ENCODE measurements at regions not wholly inside any gene's neighbourhood (a gene's known extent, or its start where the extent isn't known, plus 50 kb on each side); places are given as distances from the start of the nearest gene placed in this dataset.
A peak's percentile ranks its signal among the peaks of the same experiment; 100 is the strongest.
"Not testable (repeated sequence)": the region's sequence is repeated elsewhere in the genome, so short reads cannot be mapped to it uniquely, and the experiment has no call there.

DNA sequence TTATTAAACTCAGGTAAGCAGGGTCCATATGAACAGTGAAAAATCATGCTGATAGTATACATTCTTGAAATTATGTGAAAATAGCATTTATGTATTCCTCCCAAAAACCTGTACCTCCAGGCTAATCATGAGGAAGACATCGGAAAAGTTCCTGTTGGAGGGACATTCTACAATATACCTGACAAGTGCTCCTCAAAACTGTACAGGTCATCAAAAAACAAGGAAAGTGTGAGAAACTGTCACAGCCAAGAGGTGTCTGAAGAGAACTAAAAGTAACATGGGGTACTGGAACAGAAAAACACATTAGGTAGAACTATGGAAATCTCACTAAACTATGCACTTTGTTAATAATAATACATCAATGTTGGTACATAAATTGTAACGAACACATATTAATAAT lies 326.7 kb downstream of the CRPPA start:
- no peak for DNase-seq (ENCODE audit: low spot score)

DNA sequence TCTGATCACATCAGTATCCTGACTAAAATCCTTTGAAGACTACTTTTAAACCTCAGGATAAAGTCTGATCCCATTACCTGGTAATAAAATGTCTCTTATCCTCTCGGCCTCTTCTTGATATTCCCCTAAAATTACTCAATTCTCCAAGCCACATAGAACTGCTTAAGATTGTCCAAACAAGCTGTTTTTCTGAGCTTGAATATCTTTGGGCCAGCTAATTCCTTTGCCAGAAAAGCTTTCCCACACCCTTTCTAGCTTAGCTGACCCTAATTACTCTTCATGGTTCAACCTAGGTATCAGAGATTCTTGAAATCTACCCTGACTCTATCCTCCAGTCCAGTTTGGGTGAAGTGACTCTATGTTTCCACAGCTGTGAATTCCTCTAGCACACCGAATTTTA lies 328.6 kb downstream of the CRPPA start:
- DNase-seq (ENCODE audit: low spot score) = no peak

DNA sequence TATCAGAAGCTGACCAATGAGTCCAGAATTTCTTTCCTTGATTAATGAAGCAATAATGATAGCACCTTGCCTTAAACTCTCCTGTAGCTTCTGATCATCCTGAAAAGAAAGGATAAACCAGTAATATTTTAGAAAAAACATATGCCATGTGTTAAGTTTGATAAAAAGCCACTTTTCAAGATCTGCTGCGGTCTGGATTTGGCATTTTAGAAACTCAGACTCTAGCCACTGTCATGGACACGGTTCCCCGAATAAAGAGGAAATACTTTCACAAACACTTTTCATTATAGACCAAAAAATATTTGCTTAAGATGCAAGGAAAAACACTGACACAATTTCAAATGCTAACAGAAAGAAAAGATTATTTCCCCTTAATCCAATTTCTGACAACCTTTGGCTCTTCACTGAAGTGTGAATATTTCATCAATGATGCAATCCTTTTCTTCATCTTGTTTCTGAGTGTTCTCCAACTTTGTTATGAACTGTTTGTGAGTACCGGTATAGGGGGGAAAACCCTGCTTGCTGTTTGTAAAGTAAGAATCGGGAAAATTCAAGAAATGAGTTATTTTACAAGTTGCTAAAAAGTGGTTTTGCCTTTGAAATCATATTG lies 329.5 kb downstream of the CRPPA start:
- no peak for DNase-seq (ENCODE audit: low spot score)

DNA sequence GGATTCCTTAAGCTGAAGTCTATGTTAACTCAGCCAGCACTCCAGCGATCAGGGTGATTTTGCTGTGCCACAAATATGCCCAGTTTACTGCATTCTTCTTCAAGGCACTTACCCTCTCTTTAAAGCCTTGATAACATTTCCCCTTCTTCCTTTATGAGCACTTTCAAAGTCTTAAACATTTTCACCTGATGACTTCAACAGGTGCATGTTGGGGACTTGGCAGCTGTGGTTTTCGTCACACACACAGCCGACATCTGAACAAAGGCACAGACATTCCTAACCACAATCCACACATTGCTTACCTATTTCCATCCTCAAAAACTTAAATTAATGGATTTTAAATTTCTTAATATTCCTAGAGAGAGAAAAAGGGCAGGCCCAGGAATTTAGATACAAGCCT lies 331.5 kb downstream of the CRPPA start:
- DNase-seq (ENCODE audit: low spot score) = no peak

DNA sequence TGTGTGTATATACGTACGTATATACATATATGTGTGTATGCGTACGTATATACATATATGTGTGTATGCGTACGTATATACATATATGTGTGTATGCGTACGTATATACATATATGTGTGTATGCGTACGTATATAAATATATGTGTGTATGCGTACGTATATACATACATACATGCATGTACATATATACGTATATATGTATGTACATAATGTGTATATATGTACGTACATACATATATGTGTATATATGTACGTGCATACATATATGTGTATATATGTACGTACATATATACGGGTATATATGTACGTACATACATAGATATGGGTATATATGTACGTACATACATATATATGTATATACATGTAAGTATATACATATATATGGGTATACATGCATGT lies 332.1 kb downstream of the CRPPA start:
- DNase-seq (ENCODE audit: low spot score) = no peak

DNA sequence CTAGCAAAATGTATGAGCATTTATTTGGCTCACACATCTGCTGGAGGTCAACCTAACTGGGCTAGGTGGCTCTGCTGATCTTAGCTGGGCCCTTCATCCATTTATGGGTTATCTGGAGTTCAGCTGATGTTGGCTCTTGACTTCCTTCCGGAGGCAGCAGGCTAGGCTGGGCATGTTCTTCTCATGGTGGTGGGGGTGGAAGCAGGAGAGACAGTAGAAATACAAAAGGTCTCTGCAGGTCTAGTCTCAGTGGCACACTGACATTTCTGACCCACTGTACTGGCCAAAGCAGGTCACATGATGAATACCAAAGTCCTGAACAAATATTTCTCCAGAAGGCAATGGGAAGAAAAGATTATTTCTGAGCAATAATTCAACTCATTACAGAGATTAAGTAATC lies 334.6 kb downstream of the CRPPA start:
- no peak for DNase-seq (ENCODE audit: low spot score)

DNA sequence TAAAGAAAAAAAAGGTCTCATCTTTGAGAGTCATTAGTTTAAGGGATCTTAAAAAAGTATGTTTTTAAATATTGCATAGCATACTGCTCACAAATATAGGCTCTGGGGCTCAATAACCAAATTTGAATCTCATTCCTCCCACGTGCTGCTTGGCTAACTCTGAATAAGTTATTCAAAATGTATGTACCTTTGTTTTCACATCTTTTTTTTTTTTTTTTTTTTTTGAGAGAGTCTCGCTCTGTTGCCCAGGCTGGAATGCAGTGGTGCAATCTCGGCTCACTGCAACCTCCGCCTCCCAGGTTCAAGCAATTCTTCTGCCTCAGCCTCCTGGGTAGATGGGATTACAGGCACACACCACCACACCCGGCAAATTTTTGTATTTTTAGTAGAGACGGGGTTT lies 335.6 kb downstream of the CRPPA start:
- not testable (repeated sequence) for DNase-seq (ENCODE audit: low spot score)

DNA sequence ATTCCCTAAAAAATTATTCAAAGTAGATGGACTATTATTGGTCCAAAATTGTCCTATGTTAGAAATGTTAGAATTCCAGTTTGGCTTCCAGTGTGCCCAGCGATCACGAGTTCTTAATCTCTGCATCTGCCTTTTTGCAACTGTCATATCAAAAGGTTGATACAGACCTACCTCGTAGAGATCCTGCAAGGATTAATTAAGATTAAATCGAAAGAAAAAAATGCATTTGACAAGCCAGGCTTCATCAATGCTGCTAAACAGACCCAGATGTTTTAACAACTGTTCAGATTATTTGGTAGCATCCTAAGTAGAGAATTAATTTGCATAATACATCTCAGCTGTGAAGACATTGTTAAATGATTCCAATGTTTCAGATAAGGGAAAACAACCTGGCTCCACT lies 336.5 kb downstream of the CRPPA start:
- DNase-seq (ENCODE audit: low spot score) = no peak

DNA sequence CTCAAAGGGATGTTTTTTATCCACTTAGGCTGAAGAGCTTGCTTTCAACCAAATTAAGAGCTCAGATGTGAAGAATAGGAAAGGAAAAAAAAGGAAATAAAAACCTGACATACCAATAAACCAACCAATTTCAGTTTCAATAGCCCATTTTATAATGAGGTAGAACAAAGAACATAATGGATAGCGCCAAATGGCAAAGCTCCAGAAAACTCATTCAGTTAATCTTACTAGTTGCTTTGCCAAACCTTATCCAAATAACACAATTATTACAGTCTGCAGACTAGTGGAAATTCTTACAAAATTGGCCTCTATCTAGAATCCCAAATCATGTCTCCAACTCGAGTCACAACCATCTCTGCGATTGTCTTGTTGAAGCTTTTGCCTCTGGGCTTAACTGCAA lies 337.0 kb downstream of the CRPPA start:
- no peak for DNase-seq (ENCODE audit: low spot score)

DNA sequence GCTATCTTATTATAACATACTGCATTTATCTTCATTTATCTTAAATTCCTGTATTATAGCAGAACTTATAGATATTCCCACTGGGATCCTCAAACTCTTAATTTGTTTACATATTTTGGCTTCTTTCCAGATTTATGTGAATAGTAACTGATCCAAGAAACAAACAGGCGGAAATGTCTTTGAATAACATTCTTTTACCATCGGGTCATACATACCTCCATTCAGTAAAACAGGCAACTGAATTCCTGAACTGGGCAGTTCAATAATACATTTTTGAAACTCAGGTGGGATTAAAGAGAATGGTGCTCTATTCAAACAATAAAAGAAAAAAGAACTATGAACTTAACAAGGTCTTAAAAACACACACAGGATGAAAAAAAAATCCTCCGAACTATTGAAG lies 337.4 kb downstream of the CRPPA start:
- DNase-seq (ENCODE audit: low spot score) = peak; percentile 86

DNA sequence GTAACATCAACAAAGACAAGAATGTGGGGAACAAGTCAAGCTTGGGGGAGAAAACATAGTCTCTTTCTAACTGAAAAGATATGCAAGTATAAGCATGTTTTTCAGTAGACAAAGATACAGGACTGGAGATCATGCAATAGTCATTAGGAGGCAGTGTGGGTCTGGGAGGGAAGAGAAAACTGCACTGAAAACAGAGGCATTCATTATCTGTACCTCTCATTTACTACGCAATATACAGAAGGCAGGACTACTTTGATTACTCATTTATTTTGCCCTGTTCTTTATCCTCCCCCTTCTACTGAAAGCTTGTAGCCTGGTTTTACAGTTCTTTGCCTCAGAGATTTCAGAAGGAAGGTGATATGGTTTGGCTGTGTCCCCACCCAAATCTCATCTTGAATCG lies 341.2 kb downstream of the CRPPA start:
- no peak for DNase-seq (ENCODE audit: low spot score)

DNA sequence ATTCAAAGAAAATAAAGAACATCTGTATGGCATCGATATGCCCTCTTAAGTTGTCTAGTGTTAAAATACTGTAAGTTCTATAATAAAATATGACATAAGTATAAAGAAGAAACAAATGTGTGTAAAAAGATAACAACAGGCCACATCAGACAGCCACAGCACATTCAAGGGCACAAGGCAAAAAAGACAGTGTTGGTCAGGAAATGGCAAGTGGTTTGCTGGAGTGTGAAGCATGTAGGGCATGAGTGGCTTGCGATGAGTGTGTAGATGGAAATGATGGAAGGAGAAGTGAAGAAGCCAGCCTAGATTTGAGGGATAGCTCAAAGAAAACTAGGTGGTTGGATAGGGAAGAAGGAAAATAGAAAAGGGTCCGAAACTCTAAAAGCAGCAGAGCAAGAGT lies 341.6 kb downstream of the CRPPA start:
- DNase-seq (ENCODE audit: low spot score) = no peak

DNA sequence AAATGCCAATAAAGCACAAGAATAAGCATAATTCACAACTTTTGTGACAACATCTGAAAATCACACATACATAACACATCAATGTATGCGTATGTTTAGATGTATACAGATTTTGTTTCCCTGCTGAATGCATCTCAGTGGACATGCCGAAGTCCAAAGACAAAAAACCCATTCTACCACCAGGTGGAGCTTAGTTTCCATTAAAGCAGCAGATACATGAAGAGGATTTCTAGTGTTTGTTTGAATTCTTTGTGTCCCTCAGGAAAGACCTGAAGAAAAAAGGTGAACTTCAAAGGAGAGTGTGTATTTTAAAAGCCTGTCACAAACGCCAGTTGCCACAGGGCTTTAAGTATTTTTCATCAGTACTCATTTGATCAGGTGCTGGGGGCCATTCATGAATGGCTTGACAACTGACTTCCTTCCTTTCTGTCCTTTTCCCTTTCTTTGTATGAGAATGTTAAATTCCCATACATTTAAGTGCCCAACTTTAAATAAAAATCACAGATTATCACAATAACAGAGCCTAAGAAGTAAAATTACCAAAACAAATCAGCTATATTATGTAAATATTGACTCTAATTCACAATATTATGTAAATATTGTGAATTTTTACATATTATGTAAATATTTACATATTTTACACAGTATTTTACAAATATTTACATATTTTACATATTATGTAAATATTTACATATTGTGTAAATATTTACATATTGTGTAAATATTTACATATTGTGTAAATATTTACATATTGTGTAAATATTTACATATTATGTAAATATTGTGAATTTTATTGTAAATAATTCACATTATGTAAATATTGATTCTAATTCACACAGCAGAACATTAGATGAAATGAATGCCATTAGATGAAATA lies 343.0 kb downstream of the CRPPA start:
- DNase-seq (ENCODE audit: low spot score) = peak; percentile 90

DNA sequence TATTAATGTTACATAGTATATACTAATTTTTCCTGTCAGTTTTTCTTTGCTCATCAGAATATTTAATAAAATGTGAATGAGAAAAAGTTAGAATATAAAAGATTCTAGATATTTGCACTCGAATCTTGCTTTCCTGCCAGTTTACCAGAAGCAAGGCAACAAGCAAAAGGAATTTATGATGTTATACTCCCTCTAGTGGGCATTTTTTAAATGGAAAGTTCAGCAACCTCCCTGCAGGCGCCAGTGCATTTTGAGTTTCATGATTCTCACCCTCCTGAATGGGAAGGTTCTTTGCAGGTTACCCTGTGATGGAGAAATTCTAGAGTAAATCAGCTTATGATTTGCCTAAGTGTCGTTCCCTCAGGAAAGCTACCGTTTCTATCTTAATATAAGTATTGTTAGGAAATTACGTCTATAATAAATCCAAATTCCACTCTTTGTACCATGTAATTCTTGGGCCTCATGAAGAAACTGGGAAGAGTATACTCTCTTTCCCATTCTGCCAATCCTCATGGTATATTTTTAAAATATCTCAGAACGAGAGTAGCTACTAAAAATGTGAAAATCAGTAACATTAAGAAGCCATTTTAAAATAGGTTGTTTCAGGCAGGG lies 350.0 kb downstream of the CRPPA start:
- DNase-seq (ENCODE audit: low spot score) = peak; percentile 80

DNA sequence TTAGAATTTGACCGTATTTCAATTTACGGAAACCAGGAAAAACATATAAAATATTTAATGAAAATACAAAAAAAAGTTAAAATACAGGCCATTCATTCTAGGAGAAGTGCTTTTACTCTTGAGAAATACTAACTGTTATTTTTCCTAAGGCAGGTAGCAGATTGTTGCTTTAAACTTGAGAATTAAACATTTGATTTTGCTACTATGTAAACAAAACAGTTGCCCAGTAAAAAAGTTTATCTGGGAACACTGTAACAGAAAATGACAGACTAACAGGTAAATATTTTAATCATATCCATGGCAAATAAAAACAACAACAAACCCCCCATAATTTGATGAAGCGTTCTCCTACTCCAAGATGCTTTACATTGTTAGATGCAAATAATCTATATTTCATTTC lies 350.5 kb downstream of the CRPPA start:
- DNase-seq (ENCODE audit: low spot score) = no peak

DNA sequence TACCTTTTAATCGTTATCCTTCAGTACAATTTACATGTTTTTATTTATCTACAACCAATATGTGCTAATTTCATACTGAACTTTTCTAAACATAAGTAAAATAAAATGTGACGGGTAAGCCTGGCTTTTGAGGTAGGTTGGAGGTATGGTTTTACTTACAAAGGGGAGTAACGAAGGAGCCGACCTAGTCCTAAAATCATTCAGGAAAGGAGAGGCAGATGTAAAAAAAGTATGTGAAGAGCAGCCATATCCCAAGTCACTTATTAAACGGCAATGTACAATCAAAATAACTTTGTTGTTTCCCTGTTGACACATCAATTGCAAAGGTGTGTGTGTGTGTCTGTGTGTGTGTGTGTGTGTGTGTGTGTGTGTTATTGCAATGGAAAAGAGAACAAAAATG lies 351.3 kb downstream of the CRPPA start:
- no peak for DNase-seq (ENCODE audit: low spot score)

DNA sequence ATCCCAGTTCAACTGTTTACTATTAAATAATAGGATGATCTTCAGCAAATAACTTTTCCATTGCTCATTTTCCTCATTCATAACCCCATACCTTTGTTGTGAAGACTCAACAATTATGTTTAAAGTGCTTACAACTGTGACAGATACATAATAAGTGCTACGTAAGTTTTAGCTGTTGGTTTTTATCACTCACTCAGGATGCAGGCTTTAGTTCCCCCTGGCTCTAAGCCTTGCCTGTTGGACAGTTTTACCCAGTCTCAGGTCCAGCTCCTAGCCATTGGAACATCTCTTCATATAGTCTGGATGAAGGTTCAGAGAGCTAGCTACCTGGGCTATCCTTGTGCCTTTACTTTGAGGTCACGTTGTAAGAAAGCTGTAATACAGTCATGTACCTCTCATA lies 353.2 kb downstream of the CRPPA start:
- DNase-seq (ENCODE audit: low spot score) = no peak

DNA sequence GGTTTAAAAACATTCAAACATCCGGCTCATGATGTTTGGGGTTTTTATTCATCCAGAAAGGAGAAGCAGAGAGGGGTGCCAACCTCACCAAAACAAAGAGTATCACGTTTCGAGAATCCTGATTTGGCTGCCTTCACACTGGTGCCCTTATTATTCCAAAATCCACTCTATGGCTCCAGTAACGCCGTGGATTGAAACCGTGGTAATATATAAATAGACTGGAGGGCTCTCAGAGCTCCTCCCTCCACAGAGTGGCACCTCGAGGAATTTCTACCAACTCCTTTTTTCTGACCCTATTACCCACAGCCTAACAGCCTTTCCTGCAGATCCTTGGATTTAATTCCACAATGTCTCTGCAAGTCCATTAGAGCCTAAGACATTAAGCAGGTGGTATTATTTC lies 353.6 kb downstream of the CRPPA start:
- DNase-seq (ENCODE audit: low spot score) = no peak

DNA sequence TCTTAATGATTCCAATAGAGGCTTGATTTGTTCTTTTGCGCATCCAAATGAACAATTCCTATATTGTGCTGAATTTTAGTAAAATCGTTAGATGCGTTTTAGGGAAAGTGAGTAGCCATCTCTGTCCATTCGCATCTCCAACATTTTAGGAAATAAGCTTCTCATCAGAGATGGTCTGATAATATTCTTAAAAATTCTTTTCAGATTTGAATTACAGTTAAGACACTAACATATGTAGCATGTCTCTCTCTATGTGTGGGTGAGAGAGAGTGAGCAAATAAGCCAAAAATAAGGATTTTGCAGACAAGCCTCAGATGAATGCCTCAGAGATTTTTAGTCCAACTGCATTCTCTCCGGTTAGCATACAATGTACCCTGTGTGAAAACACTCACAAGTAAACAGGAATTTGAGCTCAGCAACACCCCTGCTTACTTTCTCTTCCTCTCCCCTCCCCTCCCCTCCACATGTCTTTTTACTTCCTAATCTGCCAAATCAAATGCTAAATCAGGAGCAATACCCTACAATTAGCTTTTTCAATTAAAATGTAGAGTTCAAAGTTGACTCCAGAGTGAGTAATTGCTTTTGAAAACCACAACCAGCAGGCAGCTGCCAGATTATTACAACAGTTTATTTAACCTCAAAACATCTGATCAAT lies 354.4 kb downstream of the CRPPA start:
- no peak for DNase-seq (ENCODE audit: low spot score)

DNA sequence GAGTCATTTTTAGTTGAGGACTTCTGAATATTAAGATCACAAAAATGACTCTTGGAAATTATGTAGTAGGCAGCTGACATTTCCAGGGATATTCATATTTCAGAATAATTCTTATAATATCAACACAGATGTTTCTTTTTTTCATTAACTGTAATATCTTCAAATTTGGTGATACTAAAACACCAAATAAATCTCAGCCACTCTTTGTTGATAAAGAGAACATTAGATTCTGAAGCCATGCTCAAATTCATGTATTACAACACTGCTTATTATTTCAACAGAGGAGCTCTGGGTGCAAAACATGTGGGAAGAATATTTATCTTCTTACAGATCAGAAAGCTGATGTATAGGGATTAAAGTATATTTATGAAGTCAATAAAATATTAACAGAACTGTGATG lies 355.4 kb downstream of the CRPPA start:
- DNase-seq (ENCODE audit: low spot score) = no peak

DNA sequence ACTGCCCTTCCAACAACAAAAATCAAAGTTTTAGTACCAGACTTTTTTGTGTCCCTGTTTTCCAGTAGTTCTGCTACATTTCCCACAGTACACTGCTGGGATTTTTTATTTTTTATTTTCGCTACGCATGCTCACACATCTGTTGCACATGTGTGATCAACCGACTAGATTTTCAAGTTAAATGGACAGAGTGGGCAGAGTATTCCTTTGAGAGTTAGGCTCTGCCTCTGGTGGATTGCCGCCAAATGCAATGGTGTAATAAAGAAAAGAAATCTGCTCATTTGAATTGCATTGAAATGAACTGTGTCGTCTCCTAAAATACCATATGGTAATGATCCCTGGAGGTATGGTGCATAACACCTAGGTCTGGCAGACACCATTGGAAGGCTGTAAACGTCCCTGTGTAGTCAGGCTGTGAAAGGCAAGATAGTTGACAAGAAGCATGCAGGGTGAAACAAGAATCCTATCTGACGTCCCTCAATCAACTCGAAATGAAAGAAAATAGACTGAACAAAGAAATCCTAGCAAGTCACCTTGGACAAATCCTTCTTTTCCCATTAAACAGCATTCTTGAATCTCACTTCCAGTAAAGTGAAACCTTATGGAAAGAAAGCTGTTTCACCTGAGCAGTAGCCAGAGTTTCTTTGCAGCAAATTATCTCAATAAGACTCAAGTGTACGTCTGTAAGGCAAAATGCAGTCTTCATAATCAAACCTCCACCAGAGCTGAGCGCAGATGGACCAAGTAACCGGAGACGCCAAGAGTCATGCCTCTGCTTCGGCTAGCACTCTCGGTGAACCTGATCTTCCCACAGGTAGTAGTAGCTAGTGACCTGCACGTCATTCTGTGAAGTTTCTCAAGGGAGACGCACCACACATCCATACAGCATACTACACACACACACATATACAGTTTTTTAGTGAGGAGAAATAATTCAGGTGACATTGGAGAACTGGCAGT lies 357.3 kb downstream of the CRPPA start:
- no peak for DNase-seq (ENCODE audit: low spot score)

All from HT-29 (cell line).